Stimulated activated naive B cell treated with anti-CD40 and anti-IgM and Interleukin-4, amounts not matched to agents 10 μg/mL and 1 μg/mL and 100 μg/mL, for 72 hours (primary cell): ENCODE measurements at regions not wholly inside any gene's neighbourhood (a gene's known extent, or its start where the extent isn't known, plus 50 kb on each side); places are given as distances from the start of the nearest gene placed in this dataset.
"Not testable (repeated sequence)": the region's sequence is repeated elsewhere in the genome, so short reads cannot be mapped to it uniquely, and the experiment has no call there.

Source experiments
- ATAC-seq, 2 donors: fragments of 150-1000 bp; cut with Tn5 transposase; replicated peaks; 2 replicates each; pipeline ENCODE4 v1.10.0; 2021; ENCODE audit warnings: moderate library complexity in 1 of 2
- DNase-seq: peaks from one replicate; pipeline ENCODE4 v3.0.0; 2021
- H3K27ac Mint-ChIP-seq: one replicate; pipeline ENCODE4 v1.8.0; 2022; ENCODE audit warnings: mild to moderate bottlenecking, mixed read lengths
- H3K27me3 Mint-ChIP-seq, 2 donors: one replicate each; pipeline ENCODE4 v1.8.0; 2022; ENCODE audit warnings: mixed read lengths in 2 of 2
- H3K36me3 Mint-ChIP-seq, 2 donors: one replicate each; pipeline ENCODE4 v1.8.0; 2022; ENCODE audit warnings: mixed read lengths in 2 of 2, mild to moderate bottlenecking in 1 of 2
- H3K4me1 Mint-ChIP-seq, 2 donors: one replicate each; pipeline ENCODE4 v1.8.0; 2022; ENCODE audit warnings: mixed read lengths in 2 of 2, mild to moderate bottlenecking in 1 of 2
- H3K4me3 Mint-ChIP-seq, 2 donors: one replicate each; pipeline ENCODE4 v1.8.0; 2022; ENCODE audit warnings: mild to moderate bottlenecking in 2 of 2, mixed read lengths in 2 of 2, moderate library complexity in 1 of 2
- H3K9me3 Mint-ChIP-seq, 2 donors: one replicate each; pipeline ENCODE4 v1.8.0; 2022; ENCODE audit warnings: mixed read lengths in 2 of 2, mild to moderate bottlenecking in 1 of 2

DNA sequence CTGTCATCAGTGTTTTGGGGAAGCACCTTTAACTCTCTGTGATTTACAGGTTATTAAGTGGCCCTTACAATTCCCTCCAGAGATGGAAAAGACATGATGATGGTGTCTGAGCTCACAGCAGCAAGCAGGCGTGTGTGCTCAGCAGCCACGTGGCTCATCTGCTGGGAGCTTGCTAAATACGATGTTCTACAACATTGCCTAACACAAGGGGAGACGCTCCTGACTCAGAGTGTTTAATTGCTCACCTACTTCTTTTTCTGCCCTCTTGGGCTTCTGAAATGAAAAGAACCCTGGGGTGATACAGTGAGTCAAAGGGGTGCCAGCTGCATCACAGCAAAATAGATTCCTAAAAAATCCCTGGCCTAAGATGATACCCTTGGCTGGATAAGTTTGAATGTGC, 56.2 kb upstream of the SAMD11 start:
- not testable (repeated sequence) for H3K36me3 Mint-ChIP-seq, DNase-seq, H3K4me3 Mint-ChIP-seq, H3K27ac Mint-ChIP-seq, ATAC-seq, H3K9me3 Mint-ChIP-seq
- H3K27me3 Mint-ChIP-seq = peaks cover 4 to 12% of the 10 kb centered on the region in 2 donors
- H3K4me1 Mint-ChIP-seq = peaks cover 25 to 38% of the 10 kb centered on the region in 2 donors

DNA sequence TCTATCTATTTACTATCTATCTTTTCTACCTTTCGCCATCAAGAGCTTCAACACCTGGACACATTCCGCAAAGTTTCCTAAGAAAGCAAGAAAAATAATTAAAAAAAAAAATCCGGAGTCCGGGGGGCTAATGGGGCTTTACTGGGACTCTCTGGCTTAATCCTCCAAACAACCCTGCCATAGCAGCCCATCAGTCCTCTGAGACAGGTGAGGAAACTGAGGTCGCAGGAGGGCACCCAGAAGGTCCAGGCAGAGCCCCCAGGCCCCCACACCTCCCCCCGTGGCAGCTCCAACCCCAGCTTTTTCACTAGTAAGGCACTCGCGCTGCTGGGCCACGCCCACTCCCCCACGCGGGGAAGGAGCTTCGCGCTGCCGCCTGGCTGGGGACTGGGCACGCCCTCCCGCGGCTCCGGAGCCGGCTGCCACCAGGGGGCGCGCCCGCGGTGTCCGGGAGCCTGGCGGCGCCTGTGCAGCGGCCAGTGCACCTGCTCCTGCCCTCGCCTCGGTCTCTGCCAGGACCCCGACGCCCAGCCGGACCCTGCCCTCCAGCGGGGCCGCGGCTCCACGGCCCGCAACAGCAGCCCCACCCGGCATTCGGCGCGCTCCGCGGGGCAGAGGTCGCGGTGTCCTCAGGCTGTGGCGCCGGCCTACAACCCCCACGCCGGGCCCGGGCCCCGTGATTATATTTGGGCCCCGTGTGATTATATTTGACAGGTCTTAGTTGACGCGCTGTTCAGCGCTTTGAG, 54.1 kb upstream of the SAMD11 start:
- H3K9me3 Mint-ChIP-seq = no peaks in the 10 kb centered on the region
- H3K4me1 Mint-ChIP-seq = peaks cover 25 to 37% of the 10 kb centered on the region in 2 donors
- H3K27ac Mint-ChIP-seq = no peak overlapping the region
- H3K4me3 Mint-ChIP-seq = peak overlapping the region in 1 of 2 donors; percentile 55
- DNase-seq = peak; percentile 78
- H3K27me3 Mint-ChIP-seq = peaks cover 18 to 22% of the 10 kb centered on the region in 2 donors
- ATAC-seq = peak; percentile 82 to 88
- no peaks in the 10 kb centered on the region for H3K36me3 Mint-ChIP-seq
